ENCODE measurements at regions not wholly inside any gene's neighbourhood (a gene's known extent, or its start where the extent isn't known, plus 50 kb on each side); places are given as distances from the start of the nearest gene placed in this dataset.
"Not testable (repeated sequence)": the region's sequence is repeated elsewhere in the genome, so short reads cannot be mapped to it uniquely, and the experiment has no call there.

DNA sequence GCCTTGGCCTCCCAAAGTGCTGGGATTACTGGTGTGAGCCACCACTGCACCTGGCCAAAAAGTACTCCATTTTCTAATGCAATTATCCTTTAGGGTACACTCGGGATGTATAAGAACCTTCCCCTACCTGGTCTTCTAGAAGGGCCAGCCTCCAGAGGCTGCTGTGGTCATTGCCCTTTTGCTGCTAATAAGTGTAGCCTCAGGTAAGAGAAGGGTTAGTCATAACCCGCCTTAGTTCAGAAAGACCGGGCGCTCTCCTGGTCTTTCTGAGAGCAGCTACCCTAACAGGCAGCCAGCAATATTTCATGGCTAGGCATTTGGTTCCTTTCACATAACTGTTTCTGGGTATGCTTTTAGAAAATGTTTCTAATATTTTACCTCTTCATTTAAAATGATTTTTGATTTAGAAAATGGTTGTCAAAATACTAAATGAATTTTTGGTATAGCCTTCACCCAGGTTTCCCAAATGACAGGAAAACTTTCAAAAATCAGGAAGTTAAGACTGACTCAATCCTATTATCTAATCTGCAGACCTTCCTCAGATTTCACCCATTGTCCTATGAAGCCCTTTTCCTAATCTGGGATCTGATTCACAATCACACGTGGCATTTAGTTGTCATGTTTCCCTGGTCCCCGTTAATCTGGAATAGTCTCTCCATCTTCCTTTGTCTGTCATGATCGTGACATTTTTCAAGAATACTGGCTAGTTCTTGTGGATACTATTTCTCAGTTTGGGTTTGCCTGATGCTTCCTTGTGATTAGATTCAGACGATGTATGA lies 479.0 kb downstream of the SIPA1L2 start:
- no peak for DNase-seq

DNA sequence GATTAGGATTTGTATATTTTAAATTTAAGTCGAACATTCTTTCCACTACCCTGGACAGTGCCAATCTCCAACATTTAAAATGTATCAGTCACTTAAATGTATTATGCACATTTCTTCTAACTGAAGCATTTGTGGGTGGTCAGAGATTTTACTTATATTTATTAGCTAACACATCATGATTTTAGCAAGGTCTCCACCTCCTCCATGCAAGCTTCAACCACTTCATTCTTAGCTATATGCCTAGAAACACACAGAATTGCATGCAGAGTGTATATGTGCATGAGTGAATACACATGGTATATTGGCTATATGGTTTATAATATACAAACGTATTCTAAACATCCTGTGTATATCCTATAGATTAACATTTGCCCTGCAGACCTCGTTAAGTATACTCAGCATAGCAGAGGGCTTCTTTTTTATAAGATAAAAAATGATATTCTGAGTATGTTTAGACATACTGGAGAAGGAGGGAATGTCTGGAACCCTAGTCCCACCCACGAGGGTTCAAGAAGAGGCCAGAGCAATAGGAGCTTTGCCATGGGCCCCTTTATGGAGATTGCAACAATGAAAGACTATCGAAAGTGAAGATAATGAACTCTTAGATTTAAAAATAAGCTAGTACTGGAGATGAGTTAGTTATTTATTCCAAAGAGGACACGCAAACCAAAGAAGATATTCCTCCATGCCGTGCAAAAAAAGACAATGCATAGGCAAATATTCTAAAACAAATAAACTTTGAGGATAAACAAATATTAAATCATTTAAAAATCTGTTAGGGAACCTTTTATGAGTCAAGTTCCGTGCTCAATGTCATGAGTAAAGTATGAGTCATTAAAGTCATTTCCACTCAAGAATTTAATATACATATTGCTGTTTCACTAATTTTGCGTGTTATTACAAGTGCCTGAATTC lies 480.4 kb downstream of the SIPA1L2 start:
- peak; percentile 87 for DNase-seq

DNA sequence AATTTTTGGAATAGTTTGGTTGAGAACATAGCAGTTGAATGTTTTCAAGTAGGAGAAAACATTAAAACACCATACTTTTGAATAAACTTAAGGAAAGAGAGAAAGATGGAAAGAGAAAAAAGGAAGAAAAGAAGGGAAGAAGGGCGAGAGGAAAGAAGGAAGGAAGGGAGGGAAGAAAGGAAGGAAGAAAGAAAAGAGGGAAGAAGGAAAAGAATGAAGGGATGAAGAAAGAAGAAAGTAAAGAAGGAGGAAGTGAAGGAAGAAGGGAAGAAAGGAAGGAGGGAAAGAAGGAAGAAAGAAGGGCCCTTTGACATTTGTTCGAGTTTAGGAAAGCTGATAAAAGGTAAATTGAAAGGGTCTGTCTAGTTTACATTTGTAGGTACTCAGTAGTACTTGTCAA lies 482.7 kb downstream of the SIPA1L2 start:
- DNase-seq = no peak

DNA sequence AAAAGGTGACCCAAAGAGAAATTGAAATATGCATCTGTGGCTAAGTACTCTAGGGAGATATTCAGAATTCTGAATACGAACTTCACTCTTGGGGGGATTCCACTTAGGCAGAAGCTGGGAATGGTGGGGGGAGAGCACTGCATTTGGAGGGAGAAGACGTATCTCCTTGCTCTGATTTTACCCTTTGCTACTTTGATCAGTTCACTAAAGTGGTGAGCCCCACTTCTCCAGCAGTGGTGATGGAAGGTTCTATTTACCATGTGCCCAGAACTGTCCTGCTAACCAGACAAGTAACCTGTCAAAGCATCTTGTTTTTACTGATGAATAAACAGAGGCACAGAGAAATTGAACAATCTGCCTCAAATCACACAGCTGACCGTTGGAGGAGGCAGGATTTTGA lies 483.4 kb downstream of the SIPA1L2 start:
- DNase-seq = no peak

DNA sequence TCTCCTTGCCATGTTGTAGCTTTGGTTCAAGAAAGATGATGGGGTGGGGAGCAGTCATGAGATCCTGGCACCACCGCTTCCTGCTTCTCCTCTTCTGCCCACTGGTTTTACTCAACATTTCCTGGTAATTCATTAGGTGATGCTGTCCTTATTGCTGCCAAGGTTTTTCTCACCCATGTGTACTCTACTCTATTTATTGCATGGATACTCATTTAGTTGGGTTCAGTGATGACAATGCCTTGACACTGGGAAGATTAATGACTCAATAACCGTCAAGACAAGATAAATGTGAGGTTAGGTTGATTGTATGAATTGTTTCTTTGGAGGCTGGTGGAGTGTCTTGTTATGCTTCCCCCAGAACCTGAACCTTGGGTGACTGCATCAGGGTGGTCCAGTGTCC lies 484.2 kb downstream of the SIPA1L2 start:
- DNase-seq = peak; percentile 18

DNA sequence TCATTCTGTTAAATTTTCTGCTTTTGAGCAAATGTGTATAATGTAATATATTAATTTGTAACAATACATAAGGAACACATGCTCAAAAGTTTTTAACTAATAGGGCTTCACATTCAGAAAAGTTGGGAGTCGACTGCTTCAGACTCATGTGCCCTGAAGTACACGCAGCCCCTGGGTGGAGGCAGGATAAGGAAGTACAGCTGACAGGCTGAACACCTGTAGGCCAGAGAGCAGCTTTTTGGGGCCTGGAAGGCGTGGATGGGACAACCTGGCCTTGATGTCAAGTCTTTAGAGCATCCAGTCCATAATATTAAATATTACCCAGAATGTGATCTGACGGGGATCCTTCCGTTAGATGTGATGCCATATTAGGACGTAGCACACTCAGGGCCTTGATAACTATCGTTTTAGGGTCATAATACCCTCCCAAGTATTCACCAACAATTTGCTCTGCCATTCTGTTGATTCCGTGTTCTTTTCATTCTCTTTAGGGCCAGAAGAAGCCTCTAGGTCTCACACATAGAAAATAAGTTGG lies 485.2 kb downstream of the SIPA1L2 start:
- no peak for DNase-seq

DNA sequence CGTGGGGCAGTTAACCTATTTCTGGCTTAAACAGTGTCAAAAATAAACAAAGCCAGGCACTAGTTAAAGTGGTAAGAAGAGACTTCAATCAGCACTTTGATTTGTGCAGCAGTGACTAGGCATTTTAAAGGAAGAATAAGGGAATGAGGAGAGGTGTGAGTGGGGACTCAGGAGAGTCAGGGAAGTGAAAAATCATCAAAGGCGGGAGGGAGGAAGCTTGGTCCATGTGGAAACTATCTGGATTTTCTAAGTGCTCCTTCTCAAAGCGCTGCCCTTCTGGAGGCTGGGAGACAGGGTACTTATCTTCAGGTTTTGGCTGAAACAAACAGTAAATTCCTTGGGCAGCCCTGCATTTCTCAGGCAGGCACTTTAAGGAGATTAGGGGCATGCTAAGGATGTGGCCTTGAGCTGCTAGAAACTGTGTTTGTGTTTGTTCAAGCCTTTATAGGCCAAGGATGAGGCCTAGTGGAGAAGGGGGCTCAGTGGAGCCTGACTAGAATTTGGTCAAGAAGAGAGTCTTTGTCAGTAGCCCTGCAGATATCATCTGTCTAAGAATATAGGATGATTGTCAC lies 486.5 kb downstream of the SIPA1L2 start:
- DNase-seq = peak; percentile 12

DNA sequence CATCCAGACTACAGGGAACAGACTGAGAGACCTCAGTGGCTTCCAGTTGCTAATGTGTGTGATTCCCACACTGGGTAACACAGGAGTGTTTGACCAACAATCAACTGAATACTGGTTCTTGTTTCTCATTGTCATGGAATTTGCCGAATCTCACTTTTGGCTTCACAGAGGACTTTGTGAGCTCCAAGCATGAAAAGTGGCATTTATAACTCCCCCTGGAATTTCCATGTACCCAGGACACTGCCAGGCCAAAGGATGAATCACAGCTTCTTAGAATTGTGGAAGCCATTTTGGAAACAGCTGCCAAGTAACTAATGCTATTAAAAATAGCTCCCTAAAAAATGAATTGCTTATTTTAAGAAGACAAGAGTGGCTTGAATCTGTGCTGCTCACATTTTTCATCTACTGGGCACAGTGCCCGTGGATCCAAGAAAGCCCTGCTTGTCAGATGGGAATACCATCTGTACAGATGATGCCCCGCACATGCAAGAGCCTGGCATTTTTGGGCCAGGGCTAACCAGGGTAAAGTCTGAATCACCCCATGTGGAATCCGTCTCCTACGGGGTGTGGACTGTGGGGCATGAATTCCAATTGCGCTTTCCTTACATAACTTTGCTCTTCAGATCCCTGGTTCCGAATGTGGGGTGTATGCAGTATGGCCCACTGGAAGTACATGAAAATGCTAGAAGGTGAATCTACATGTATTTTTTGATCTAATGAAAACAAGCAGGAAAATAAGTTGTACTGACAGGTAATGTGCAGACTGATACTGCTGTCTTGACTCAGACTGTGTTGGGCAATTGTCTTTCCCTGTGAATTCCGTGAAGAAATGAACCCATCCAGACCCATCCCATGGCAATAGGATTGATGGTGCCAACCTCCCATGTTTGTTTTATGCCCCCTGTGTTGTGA lies 487.3 kb downstream of the SIPA1L2 start:
- peak; percentile 97 for DNase-seq

DNA sequence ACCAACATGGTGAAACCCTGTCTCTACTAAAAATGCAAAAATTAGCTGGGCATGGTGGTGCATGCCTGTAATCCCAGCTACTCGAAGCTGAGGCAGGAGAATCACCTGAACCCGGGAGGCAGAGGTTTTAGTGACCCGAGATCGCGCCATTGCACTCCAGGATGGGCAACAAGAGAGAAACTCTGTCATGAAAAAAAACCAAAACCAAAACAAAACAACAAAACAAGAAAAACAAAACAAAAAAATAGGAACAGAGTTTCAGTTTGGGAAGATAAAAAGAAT lies 488.8 kb downstream of the SIPA1L2 start:
- DNase-seq = not testable (repeated sequence)

DNA sequence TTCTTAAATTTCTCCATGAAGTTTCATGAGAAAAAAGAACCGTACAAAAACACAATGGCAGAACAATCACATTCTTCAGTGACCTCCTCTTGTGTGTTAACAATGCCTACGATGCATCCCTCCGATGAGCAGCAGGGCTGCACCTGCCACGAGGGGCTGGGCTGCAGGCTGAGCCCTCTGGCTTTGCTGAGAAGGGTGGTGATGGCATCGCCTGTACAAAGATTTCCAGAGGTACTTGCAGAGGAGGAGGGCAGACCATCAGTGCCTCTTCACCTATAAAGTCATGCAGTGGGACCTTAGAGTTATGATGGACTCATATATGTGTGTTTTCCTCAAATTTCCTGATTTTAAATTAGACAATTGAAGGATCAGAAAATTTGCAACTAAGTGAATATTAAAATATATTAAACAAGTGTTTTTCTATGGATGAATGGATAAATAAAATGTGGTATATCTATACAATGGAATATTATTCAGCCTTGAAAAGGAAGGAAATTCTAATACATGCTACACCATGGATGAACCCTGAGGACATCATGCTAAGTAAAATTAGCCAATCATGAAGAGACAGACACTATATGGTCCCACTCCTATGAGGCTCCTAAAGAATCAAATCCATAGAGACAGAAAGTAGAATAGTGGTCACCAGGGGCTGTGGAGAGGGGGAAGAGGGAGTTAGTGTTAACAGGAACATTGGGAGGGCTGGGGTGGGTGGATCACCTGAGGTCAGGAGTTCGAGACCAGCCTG lies 489.3 kb downstream of the SIPA1L2 start:
- no peak for DNase-seq

DNA sequence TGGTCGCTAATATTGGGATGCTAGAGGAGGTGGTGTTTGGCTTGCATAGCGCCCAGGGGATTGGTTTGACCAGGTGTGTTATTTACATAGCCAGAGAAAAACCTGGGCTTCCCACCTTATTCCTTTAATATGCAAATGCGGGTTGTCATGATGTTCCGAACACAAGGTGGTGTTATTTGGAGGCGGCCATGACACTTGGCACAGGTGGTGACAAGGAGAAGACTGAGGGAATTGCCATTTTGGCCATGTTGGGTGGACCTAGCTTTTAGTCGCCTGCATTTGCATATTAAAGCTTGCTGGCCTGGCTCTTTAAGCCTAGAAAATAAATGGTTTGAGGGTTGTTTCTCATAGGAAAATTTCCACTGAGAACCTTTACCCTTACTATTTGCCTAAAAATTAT lies 490.5 kb downstream of the SIPA1L2 start:
- no peak for DNase-seq

DNA sequence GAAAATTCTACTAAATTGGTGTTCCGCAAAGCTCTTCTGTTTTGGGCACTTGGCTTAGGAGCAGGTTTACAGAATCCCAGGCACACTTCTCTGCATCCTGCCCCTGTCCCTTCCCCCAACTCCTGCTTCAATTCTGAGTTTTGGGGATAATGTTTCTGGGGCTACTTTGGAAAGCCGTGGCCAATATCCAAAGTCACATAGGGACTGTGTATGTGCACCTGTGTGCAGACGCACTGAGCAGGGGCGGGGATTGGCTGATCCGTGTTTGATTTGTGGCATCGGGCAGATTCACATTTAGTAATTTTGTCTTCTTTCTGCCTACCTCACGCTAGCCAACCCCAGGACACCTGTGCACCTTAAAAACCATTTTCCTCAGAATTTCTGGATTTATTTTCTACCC lies 491.9 kb downstream of the SIPA1L2 start:
- DNase-seq = no peak

DNA sequence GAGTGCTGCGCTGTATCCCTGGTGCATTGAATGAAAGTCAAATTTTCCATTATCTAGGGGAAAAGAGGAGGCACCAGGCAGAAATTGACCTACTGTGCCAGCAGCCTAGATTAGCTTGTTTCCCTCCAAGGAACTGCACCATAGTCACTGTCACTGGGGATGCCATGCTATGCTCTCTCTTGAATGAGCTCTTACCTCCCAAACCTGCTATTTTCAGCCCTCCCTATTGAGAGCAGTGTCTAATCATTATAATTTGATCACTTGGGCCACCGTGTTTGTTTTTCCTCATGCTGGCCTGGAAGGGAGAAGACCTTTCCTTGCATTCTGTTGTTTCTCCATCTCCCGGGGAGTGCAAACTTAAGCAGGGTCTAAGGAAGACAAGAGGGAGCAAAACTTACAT lies 492.9 kb downstream of the SIPA1L2 start:
- DNase-seq = no peak

DNA sequence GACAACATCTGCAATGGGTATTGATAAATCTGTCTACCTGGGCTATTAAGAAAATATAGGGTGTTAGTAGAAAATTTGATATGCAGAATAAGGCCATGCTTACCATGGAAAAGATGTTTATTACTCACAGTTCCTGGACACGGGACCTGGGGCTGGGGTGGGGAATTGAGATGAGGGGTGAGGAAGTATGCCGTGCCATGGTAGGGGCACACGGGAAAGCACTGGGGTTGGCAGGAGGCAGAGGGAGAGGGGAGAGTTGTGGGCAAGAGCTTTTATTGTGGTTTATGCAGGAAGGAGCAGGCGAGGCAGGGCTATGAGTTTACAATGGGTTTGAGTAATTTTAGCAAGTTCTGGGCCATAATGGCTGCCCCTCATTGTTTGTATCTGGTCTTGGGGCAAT lies 493.8 kb downstream of the SIPA1L2 start:
- DNase-seq = no peak

DNA sequence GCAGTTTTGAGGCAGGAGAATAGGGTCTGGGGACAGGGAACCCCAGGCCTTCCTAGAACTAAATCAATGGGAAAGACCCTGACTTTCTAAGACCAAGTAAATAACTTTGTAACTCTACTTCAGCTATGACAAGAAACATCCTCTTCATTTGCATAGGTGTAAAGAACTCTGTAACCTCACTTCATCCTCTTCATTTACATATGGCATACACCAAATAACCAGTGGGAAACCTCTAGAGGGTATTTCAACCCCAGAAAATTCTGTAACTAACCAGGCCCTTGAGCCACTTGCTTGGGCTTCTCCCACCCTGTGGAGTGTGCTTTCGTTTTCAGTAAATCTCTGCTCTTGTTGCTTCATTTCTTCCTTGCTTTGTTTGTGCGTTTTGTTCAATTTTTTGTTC lies 495.6 kb downstream of the SIPA1L2 start:
- DNase-seq = no peak

DNA sequence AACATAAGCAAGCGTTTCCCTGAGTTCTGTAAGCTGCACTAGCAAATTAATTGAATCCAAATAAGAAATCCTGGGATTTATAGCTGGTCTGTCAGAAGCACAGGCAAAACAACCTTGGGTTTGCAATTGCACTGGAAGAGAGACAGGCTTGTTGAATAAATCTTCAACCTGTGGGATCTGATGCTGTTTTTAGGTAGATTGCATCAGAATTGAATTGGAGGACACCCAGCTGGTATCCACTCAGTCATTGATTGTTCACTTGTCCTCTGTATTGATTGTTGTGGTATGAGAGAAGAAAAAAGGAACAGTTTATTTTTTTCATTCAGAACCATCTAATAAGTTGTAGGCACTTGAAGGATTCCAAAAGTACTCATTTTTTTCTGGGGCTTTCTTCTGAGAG lies 497.4 kb downstream of the SIPA1L2 start:
- no peak for DNase-seq

DNA sequence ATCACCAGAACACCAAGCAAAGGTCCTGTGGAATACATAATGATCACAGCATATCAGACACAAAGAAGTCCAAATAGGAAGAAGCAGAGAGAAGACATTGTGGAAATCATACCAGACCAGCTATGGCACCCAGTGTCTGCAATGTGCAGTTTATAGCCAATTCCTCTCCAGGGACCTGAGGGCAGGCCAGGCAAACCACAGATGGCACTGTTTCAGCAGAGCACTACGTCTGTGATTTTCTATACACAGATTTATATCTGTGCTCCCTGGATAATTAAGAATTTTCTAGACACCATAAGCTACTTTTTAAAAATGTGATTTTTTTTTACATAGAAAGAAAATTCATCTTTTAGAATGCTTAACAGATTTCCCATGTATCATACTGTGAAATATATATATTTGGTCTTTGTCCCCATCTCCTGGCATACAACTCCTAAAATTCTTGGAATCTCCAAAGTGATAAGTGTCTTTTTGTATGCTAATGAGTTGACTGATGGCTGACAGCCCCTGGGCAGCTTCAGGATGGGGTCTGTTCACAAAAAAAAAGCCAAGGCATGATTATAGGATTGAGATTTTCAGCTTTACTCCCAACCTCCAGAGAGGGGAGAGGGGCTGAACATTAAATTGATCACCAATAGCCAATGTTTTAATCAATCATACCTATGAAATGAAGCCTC lies 498.1 kb downstream of the SIPA1L2 start:
- no peak for DNase-seq

DNA sequence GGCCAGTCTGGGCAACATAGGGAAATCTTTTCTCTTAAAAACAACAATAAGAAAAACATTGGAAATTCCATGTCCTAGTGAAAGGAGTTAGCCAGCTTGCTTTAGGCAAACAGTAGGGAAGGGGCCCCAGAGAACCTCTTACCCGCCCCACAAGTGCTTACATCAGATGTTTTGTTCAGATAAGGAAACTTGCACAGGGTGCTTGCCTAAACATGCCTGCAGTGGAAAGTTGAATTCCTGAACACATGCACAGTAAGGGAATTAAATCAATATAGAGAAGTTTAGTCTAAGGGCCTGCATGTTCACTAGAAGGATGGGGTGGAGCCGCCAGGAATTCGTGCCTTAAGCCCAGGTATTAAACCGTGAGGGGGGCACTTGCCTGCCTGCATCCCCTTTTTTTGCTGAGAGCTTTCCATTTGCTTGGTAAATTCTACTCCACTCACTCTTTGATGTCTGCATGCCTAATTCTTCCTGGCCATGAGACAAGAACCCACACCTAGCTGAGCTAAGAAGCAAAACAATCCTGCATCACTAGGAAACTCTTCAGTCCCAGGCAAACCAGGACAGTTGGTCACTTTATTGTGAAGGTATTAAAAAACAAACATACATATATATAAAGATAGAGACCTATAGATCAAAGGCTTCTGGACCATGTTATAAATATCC lies 499.0 kb downstream of the SIPA1L2 start:
- DNase-seq = no peak

DNA sequence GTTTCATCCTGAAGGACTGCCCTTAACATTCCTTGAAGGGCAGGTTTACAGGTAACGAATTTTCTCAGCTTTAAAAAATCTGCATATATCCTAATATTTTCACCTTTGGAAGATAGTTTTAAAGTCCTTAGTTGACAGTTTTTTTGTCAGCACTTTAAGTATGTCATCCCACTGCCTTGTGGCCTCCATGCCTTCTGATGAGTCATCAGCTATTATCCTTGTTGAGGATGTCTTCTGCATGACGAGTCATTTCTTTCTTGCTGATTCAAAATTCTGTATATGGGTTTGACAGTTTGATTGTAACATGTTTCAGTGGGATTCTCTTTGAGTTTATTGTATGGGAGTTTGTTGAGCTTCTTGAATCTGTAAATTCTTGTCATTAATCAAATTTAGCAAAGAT lies 500.6 kb downstream of the DISC1 start:
- DNase-seq = peak; percentile 92
